Stimulated activated CD4-positive, alpha-beta T cell treated with anti-CD3 and anti-CD28 coated beads, Interleukin-4, amount 100 ng/mL, for 4 hours (primary cell): ENCODE measurements at regions not wholly inside any gene's neighbourhood (a gene's known extent, or its start where the extent isn't known, plus 50 kb on each side); places are given as distances from the start of the nearest gene placed in this dataset.
"Not testable (repeated sequence)": the region's sequence is repeated elsewhere in the genome, so short reads cannot be mapped to it uniquely, and the experiment has no call there.

ENCODE experiments used
- DNase-seq, 2 experiments: peaks; one replicate each; pipeline ENCODE4 v3.0.0-alpha.2; 2020

DNA sequence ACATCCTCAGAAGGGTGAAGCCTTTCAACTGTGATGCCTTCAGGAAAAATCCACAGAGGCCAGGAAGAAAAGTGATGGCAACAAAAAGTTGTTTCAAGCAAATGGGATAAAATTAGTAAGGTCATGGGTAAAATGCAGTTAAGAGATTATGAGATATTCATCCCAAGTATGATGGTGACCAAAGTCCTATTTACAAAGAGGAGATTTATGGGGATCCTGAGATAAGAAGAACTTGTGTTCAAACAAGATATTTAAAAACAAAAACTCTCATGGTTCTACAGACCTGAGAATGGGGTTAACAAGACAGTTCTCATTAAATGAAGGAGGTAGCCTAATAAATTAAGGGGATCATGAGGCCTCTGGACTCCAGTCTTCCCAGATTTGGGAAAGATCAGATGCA, 184.4 kb downstream of the FCRL5 start:
- no peak for DNase-seq

DNA sequence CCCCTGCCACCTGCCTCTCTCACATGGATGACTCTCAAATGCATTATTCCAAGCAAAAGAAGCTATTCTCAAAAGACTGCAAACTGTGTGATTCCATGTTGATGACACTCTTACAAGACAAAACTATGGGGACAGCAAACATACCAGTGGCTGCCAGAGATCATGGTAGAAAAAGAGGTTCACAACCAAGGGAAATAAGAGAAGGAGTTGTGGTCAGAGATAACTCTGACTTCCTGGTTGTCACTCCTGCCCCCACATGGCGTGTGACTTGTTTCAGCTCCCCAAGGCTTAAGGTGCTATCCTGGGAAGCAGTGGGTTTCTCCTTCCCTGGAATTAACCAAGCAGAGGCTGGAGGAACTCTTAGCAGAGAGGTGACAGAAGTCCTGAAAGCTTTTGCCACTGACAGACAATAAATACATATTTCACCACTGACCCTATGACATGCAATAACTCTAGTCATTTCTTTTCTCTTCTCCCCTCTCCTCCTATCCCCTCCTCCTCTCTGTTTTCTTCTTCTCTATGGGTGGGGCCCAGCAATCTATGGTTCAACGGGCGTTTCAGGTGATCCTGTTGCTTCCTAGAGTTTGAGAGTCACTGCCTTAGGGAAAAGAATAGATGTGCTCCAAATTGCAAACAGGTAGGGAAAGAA, 185.1 kb downstream of the FCRL5 start:
- no peak for DNase-seq

- no peak for DNase-seq
These were observed 187.7 kb downstream of the FCRL5 start for GRCh38 chr1:157364612-157365011.

- DNase-seq, result no peak
These were observed 188.6 kb downstream of the FCRL5 start for GRCh38 chr1:157363660-157364140.

DNA sequence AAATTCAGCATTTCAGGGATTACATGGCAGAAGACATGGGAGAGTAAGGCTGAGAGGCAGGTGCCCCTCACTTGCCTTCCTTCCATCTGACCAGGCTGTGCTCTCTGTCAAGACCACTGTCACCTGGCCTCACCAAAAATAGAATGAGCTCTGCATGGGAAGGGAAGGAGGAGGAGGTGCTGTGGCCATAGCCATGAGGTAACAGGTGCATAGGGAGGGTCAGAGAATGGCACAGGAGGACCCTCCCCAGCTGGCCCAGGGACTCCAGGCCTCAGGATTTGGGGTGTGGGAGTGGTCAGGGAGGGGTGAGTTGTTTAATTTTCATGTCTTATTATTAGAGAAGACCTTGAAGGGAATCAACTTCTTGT, 192.3 kb downstream of the FCRL5 start:
- DNase-seq, result no peak

GRCh38 chr1:157359314-157360022, 192.8 kb downstream of the FCRL5 start:
- no peak for DNase-seq

DNA sequence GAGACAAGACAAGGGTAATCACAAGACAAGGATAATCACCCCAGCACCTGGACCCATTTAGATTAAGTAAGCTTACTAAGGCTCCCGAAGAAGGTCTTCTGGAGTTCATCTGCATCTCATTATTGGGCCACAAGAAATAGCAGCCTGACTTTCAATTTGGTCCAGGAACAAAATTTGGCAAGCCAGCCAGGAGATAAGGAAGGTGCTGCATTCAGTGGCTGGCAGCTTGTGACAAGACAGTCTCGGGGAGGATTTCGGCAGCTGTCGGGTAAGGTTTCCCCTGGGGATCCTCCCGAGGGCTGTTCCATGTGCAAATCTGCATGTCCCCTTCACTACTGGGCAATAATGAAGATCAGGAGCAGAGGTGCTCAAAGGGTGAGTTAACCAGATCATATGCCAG, 195.2 kb downstream of the FCRL5 start:
- no peak for DNase-seq

DNA sequence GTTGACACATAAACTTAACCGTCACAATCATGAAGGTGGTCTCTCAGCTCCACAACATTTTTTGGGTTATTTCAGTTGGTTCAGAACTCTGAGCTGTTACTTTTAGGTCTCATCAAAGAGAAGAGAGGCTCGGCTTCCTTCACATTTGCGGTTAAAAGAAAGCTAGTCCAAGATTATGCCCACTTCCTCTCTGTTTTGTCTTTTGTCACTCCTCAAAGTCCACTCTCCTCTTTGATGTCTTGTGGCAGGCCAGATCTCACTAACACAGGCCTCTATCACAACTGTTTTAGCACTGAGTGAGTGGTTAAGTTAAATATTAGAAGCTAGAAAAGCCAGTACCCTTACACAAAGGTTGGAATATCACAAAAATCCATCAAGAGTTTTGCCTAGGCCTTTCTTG, 195.7 kb downstream of the FCRL5 start:
- no peak for DNase-seq

GRCh38 chr1:157353546-157353945, 198.8 kb downstream of the FCRL5 start:
- DNase-seq, result no peak

DNA sequence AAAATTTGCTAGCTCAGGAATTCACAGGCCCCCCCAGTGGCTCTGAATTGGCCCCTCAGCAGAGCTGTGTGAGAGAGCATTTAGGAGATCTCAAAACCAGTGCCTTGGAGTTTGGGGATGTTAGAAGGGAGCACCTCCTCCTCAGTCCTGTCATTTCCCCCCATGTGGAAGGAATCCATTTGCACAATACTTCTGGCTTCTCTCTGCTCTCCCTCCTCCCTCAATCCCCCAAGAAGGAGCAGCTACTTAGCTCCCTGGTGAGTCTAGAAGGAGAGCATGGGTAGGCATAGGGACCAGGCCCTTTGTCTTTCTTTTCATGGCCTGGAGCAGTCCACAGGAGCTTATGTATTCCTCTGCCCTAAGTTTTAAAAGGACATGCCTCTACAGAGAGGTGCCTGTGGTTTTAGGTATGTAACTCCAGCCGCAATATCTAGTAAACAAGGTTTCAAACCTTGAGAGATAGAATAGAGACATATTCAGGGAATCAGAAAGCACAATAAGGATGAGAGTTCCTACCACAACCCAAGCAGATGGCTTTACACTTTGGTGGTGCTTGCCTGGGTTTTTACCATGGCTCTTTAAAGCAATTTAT, 199.4 kb downstream of the FCRL5 start:
- DNase-seq, result no peak

GRCh38 chr1:157352216-157352615, 200.1 kb downstream of the FCRL5 start:
- no peak for DNase-seq

DNA sequence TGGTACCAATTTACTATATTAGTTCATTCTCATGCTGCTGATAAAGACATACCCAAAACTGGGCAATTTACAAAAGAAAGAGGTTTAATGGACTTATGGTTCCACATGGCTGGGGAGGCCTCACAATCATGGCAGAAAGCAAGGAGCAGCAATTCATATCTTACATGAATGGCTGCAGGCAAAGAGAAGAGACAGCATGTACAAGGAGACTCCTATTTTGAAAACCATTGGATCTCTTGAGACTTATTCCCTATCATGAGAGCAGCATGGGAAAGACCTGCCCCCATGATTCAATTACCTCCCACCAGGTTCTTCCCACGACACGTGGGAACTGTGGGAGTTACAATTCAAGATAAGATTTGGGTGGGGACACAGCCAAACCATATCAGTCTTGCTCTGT, 200.5 kb downstream of the FCRL5 start:
- DNase-seq, result not testable (repeated sequence)

- DNase-seq, result no peak
These were observed 203.5 kb downstream of the FCRL5 start for GRCh38 chr1:157348538-157349480.

- no peak for DNase-seq
These were observed 204.8 kb downstream of the FCRL5 start for GRCh38 chr1:157347506-157347905.

- DNase-seq, result not testable (repeated sequence)
These were observed 199.6 kb upstream of the ETV3 start for GRCh38 chr1:157337785-157338184.

DNA sequence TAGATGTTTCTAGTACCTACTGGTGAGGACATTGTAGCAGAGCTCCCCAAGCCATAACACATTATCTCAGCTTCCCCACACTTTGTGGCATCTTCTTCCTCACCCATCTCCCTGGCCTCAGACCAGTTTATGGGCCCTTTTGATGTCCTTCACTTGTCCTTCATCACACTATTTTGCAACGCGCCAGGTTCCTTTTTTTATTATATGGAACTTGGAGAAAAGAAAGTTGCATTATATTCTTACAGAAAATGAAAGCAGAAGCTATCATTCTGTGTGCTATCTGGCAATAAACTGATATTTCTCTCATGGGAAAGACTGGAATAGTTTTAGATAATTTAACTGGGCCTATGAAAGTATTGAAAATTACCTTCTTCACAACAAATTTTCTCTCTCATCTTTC, 196.9 kb upstream of the ETV3 start:
- DNase-seq, result no peak

- no peak for DNase-seq
These were observed 195.8 kb upstream of the ETV3 start for GRCh38 chr1:157334041-157334440.

DNA sequence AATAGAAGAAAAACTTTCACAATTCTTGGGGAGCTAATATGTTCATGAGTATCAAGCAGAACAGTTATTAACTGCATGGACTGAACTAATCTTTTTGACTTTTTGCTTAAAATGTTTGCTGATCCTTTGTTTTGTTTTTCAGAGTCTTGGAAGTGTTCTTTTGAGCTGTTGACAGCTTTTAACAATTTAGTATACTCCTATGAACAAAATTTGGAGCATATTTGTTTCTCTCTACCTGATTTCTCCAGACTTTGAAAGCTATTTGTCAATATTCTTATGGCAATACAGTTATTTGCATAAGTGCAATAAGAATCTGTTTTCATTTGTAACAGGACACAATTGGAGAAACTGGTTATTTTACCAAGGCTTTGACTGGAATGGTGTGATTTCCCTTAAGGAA, 192.0 kb upstream of the ETV3 start:
- not testable (repeated sequence) for DNase-seq

DNA sequence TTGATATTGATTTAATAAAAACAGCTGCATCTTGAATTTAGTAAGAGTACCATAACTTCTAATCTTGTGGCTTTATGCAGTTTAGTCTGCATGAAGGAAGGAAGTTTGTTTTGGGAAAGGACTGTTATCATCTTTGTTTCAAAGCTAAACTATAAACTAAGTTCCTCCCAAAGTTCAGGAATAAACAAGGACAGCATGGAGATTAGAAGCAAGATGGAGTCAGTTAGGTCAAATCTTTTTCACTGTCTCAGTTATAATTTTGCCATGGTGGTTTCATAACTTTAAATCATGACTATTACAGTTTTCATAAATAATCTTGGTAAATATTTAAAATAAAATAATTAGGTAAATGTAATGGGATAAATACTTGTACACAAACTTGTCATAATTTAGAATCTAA, 189.9 kb upstream of the ETV3 start:
- not testable (repeated sequence) for DNase-seq

- DNase-seq, result no peak
These were observed 188.1 kb upstream of the ETV3 start for GRCh38 chr1:157326173-157326859.

GRCh38 chr1:157325220-157325619, 187.0 kb upstream of the ETV3 start:
- no peak for DNase-seq

DNA sequence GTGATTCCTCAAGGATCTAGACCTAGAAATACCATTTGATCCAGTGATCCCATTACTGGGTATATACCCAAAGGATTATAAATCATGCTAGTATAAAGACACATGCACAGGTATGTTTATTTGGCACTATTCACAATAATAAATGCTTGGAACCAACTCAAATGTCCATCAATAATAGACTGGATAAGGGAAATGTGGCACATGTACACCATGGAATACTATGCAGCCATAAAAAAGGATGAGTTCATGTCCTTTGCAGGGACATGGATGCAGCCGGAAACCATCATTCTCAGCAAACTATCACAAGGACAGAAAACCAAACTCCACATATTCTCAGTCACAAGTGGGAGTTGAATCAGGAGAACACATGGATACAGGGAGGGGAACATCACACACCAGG, 183.8 kb upstream of the ETV3 start:
- not testable (repeated sequence) for DNase-seq

- DNase-seq, result no peak
These were observed 181.4 kb upstream of the ETV3 start for GRCh38 chr1:157319567-157319966.
